Liver (tissue), 3 donors: ENCODE measurements at regions not wholly inside any gene's neighbourhood (a gene's known extent, or its start where the extent isn't known, plus 50 kb on each side); places are given as distances from the start of the nearest gene placed in this dataset.

Experiments
- GABPA ChIP-seq, 2 donors: IDR thresholded peaks in 1 of 2; conservative IDR thresholded peaks in 1 of 2; 2 replicates each; pipeline ENCODE4 v1.6.1; 2016; ENCODE audit warnings: antibody characterized with exemption in 2 of 2, mild to moderate bottlenecking in 1 of 2, moderate library complexity in 1 of 2
- JUND ChIP-seq, 2 donors: IDR thresholded peaks; 2 replicates each; pipeline ENCODE4 v1.6.1; 2016; ENCODE audit warnings: antibody characterized with exemption in 2 of 2
- RAD21 ChIP-seq, 2 donors: IDR thresholded peaks; 2 replicates each; pipeline ENCODE4 v1.6.1; 2016; ENCODE audit warnings: antibody characterized with exemption in 2 of 2, mild to moderate bottlenecking in 2 of 2
- TF ChIP-seq, protein P1 (sequence below): IDR thresholded peaks from 2 replicates; pipeline ENCODE4 v1.6.1; 2016; ENCODE audit warnings: antibody characterized with exemption
- TF ChIP-seq, protein P2 (sequence below): fragments of 150-350 bp; IDR thresholded peaks from 2 replicates; pipeline ENCODE4 v1.5.1; 2017; ENCODE audit warnings: improper control_type of control experiment, low read depth, low read length; ENCODE audit not compliant: missing input control
- TF ChIP-seq, protein P3 (sequence below): IDR thresholded peaks from 2 replicates; pipeline ENCODE4 v1.6.1; 2016; ENCODE audit warnings: antibody characterized with exemption
- donor health status: healthy.
- donor health status: healthy.

DNA sequence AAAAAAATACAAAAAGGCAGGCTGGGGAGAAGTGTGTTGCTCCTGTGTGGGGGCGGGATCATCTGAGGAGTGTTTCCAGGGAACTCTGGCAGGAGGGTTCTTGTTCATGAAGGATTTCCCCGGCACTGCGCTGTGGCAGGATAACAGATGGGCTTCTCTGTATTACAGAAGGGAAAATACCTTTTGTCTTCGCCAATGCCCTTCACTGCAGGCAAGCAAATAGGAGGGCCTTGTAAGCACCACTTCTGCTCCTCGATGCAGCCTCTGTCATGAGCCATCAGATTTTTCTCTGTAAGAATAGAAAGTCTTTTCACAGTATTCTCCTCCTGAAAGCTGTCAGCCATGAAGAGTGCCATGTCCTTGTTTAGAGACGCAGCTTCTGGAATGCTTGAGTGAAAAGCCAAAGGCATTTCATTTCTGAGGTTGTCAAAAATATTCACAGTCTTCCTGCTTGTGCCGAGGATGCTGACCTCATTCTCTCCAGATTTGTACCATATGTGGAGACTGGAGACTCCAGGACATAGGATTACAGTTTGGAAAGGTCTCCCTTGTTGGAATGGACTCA lies 294.0 kb downstream of the YTHDC2 start:
- TF ChIP-seq, protein P1, sequence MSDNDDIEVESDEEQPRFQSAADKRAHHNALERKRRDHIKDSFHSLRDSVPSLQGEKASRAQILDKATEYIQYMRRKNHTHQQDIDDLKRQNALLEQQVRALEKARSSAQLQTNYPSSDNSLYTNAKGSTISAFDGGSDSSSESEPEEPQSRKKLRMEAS: no peak
- TF ChIP-seq, protein P2, sequence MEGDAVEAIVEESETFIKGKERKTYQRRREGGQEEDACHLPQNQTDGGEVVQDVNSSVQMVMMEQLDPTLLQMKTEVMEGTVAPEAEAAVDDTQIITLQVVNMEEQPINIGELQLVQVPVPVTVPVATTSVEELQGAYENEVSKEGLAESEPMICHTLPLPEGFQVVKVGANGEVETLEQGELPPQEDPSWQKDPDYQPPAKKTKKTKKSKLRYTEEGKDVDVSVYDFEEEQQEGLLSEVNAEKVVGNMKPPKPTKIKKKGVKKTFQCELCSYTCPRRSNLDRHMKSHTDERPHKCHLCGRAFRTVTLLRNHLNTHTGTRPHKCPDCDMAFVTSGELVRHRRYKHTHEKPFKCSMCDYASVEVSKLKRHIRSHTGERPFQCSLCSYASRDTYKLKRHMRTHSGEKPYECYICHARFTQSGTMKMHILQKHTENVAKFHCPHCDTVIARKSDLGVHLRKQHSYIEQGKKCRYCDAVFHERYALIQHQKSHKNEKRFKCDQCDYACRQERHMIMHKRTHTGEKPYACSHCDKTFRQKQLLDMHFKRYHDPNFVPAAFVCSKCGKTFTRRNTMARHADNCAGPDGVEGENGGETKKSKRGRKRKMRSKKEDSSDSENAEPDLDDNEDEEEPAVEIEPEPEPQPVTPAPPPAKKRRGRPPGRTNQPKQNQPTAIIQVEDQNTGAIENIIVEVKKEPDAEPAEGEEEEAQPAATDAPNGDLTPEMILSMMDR: no peak
- TF ChIP-seq GABPA (IDR thresholded peaks at IDR 0.05 in 1 of 2, conservative IDR thresholded peaks at IDR 0.05 in 1 of 2): no peak
- TF ChIP-seq JUND (IDR thresholded peaks at IDR 0.05): no peak
- TF ChIP-seq RAD21 (IDR thresholded peaks at IDR 0.05): no peak
- TF ChIP-seq, protein P3, sequence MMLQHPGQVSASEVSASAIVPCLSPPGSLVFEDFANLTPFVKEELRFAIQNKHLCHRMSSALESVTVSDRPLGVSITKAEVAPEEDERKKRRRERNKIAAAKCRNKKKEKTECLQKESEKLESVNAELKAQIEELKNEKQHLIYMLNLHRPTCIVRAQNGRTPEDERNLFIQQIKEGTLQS: no peak
